ENCODE measurements at regions not wholly inside any gene's neighbourhood (a gene's known extent, or its start where the extent isn't known, plus 50 kb on each side); places are given as distances from the start of the nearest gene placed in this dataset.

DNA sequence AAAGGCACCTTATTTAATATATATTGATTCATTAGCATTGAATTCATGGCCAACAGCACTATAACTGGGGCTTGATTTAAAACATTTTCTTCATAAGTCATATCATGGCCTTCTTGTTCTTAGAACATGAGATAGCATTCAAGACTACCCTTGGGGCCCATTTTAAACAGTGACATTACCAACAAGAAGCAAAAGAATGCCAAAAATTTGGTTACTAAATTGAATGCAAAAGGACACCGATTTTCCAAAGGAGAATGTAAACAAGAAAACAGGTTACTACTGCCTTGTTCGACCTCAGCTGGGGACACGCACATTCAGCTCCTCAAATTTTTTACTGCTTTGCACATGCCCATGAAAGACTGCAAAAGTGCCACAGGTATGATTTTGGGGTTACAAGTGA is 219.4 kb upstream of the TLE4 start:
- Histone ChIP-seq H3K79me2 (ENCODE audit: insufficient read depth, low read length) (no peaks in the 10 kb centered on the region), H3K27me3 (ENCODE audit: control insufficient read depth in 2 of 2, insufficient read depth in 2 of 2, low read length in 2 of 2) (no peaks in the 10 kb centered on the region), H3K9ac (ENCODE audit: insufficient read depth, low read length, poor library complexity, severe bottlenecking) (no peak overlapping the region), H3K36me3 (replicated peaks in 1 of 2; ENCODE audit: control insufficient read depth in 1 of 2, insufficient read depth in 2 of 2, low read length in 2 of 2) (no peaks in the 10 kb centered on the region), H3K4me3 (replicated peaks in 1 of 3; ENCODE audit: low read depth in 2 of 3, low read length in 3 of 3) (no peak overlapping the region), H3K9me3 (replicated peaks in 1 of 2; ENCODE audit: control insufficient read depth in 1 of 2, insufficient read depth in 1 of 2, low read length in 2 of 2) (no peaks in the 10 kb centered on the region), H3K27ac (ENCODE audit: low read depth in 1 of 2, low read length in 2 of 2) (no peak overlapping the region), H4K20me1 (ENCODE audit: insufficient read depth, low read length) (no peaks in the 10 kb centered on the region), H3K4me2 (replicated peaks; ENCODE audit: extremely low read depth, low read length, poor library complexity, severe bottlenecking) (no peak overlapping the region), H3K4me1 (ENCODE audit: control insufficient read depth in 1 of 2, insufficient read depth in 2 of 2, low read length in 2 of 2) (peaks cover 9 to 11% of the 10 kb centered on the region in 2 donors), H2AFZ (ENCODE audit: insufficient read depth, low read depth, low read length, poor library complexity, severe bottlenecking) (no peak overlapping the region)
- intact Hi-C loops (cut with micrococcal nuclease): no loop called here
- TF ChIP-seq, protein P1, sequence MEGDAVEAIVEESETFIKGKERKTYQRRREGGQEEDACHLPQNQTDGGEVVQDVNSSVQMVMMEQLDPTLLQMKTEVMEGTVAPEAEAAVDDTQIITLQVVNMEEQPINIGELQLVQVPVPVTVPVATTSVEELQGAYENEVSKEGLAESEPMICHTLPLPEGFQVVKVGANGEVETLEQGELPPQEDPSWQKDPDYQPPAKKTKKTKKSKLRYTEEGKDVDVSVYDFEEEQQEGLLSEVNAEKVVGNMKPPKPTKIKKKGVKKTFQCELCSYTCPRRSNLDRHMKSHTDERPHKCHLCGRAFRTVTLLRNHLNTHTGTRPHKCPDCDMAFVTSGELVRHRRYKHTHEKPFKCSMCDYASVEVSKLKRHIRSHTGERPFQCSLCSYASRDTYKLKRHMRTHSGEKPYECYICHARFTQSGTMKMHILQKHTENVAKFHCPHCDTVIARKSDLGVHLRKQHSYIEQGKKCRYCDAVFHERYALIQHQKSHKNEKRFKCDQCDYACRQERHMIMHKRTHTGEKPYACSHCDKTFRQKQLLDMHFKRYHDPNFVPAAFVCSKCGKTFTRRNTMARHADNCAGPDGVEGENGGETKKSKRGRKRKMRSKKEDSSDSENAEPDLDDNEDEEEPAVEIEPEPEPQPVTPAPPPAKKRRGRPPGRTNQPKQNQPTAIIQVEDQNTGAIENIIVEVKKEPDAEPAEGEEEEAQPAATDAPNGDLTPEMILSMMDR (IDR thresholded peaks at IDR 0.05): no peak
- DNase-seq: no peak
- Mint-ChIP-seq H3K27me3 (ENCODE audit: low read depth in 3 of 3) (peaks cover 0 to 3% (median 3%) of the 10 kb centered on the region in 3 donors), H3K27ac (no peak overlapping the region), H3K9me3 (peaks cover 0 to 6% (median 2%) of the 10 kb centered on the region in 7 donors), H3K4me1 (peaks cover 12% of the 10 kb centered on the region), H3K36me3 (no peaks in the 10 kb centered on the region), H3K4me3 (no peak overlapping the region)
- WGBS (ENCODE audit: insufficient coverage): 89% methylated on average over 2 of the region's 3 CpGs

DNA sequence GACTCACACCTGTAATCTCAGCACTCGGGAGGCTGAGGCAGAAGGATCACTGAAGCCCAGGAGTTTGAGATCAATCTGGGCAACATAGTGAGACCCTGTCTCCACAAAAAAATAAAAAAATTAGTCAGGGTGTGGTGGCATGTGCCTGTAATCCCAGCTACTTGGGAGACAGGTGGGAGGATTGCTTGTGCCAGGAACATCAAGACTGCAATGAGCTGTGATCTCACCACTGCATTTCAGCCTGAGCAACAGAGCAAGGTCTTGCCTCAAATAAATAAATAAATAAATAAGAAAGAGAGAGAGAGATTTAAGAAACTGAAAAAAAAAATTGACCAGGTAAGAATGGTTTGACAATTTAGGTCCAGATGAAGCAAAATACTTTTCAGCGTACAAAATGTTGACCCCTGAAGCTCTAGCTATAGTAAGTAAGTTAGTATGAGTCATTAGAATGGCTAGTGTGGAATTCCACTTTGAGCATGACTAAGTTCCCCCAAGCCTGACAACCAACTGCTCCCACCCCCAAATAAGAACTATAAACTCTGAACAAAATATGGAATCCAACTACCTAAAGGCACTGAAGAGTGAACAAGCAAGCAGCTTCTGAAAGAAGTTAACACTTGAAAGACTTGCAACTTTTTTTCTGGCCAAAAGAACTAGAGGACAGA is 217.8 kb upstream of the TLE4 start:
- WGBS (ENCODE audit: insufficient coverage): no CpG with 5 or more reads among the region's 2 CpGs

More for the DNA sequence above, 217.8 kb upstream of the TLE4 start:
- H3K9me3 ChIP-seq (replicated peaks in 1 of 2; ENCODE audit: control insufficient read depth in 1 of 2, insufficient read depth in 1 of 2, low read length in 2 of 2): no peaks in the 10 kb centered on the region
- intact Hi-C loops (cut with micrococcal nuclease): no loop called here
- H3K4me1 Mint-ChIP-seq: peaks cover 17% of the 10 kb centered on the region
- peaks cover 0 to 6% (median 2%) of the 10 kb centered on the region in 7 donors for H3K9me3 Mint-ChIP-seq
- DNase-seq: no peak
- H3K9ac ChIP-seq (ENCODE audit: insufficient read depth, low read length, poor library complexity, severe bottlenecking): no peak overlapping the region
- H3K4me2 ChIP-seq (replicated peaks; ENCODE audit: extremely low read depth, low read length, poor library complexity, severe bottlenecking): no peak overlapping the region
- no peak overlapping the region for H3K4me3 ChIP-seq (replicated peaks in 1 of 3; ENCODE audit: low read depth in 2 of 3, low read length in 3 of 3)
- TF ChIP-seq, protein P1 (IDR thresholded peaks at IDR 0.05): no peak
- H3K36me3 ChIP-seq (replicated peaks in 1 of 2; ENCODE audit: control insufficient read depth in 1 of 2, insufficient read depth in 2 of 2, low read length in 2 of 2): no peaks in the 10 kb centered on the region
- H3K27ac ChIP-seq (ENCODE audit: low read depth in 1 of 2, low read length in 2 of 2): no peak overlapping the region
- no peaks in the 10 kb centered on the region for H3K27me3 ChIP-seq (ENCODE audit: control insufficient read depth in 2 of 2, insufficient read depth in 2 of 2, low read length in 2 of 2)
- H3K4me1 ChIP-seq (ENCODE audit: control insufficient read depth in 1 of 2, insufficient read depth in 2 of 2, low read length in 2 of 2): peaks cover 15 to 20% of the 10 kb centered on the region in 2 donors
- H2AFZ ChIP-seq (ENCODE audit: insufficient read depth, low read depth, low read length, poor library complexity, severe bottlenecking): no peak overlapping the region
- H3K36me3 Mint-ChIP-seq: no peaks in the 10 kb centered on the region
- no peak overlapping the region for H3K4me3 Mint-ChIP-seq
- no peak overlapping the region for H3K27ac Mint-ChIP-seq
- H3K79me2 ChIP-seq (ENCODE audit: insufficient read depth, low read length): no peaks in the 10 kb centered on the region
- H3K27me3 Mint-ChIP-seq (ENCODE audit: low read depth in 3 of 3): peaks cover 0 to 5% (median 3%) of the 10 kb centered on the region in 3 donors
- no peaks in the 10 kb centered on the region for H4K20me1 ChIP-seq (ENCODE audit: insufficient read depth, low read length)

Data from CD14-positive monocyte (primary cell).